Tibial artery (tissue), 4 donors: ENCODE measurements at regions not wholly inside any gene's neighbourhood (a gene's known extent, or its start where the extent isn't known, plus 50 kb on each side); places are given as distances from the start of the nearest gene placed in this dataset.

Experiments used
- DNase-seq, 2 donors: peaks; one replicate each; pipeline ENCODE4 v3.0.0-alpha.2; 2019
- H3K27ac ChIP-seq, 2 donors: fragments of 200-600 bp; sonication (generic) in 1 of 2; 1 replicate in 1 of 2; 2 replicates in 1 of 2; pipeline ENCODE4 v1.5.1; 2018 to 2019; ENCODE audit warnings: mild to moderate bottlenecking in 1 of 2
- H3K27me3 ChIP-seq, 2 donors: fragments of 200-600 bp; sonication (generic) in 1 of 2; one replicate each; pipeline versions ENCODE4 v1.5.1 to v1.6.0; 2016 to 2019
- H3K36me3 ChIP-seq, 3 donors: fragments of 200-600 bp; sonication (generic) in 2 of 3; one replicate each; pipeline ENCODE4 v1.5.1; 2016 to 2019; ENCODE audit warnings: mild to moderate bottlenecking in 2 of 3
- H3K4me1 ChIP-seq, 4 donors: fragments of 200-600 bp; sonication (generic) in 2 of 4; 1 replicate in 3 of 4; 2 replicates in 1 of 4; pipeline ENCODE4 v1.5.1; 2016 to 2019
- H3K4me3 ChIP-seq, 2 donors: fragments of 200-600 bp; sonication (generic) in 1 of 2; 1 replicate in 1 of 2; 2 replicates in 1 of 2; pipeline ENCODE4 v1.5.1; 2018 to 2019; ENCODE audit warnings: mild to moderate bottlenecking in 2 of 2
- H3K9me3 ChIP-seq, 3 donors: fragments of 200-600 bp; sonication (generic) in 1 of 3; one replicate each; pipeline ENCODE4 v1.5.1; 2016 to 2019
- intact Hi-C: fragments of 100-400 bp; cut with DNase I; formaldehyde crosslinking; loops from one replicate; pipeline ENCODE4 v1.15.0; 2023; ENCODE audit warnings: low total_unique reads
- TF ChIP-seq, protein P1 (sequence below), 2 experiments: fragments of 200-600 bp in 1 of 2; fragments of 450-650 bp in 1 of 2; IDR thresholded peaks; one replicate each; pipeline ENCODE4 v1.5.1; 2017 to 2019; ENCODE audit warnings: antibody characterized with exemption in 2 of 2, mild to moderate bottlenecking in 1 of 2, moderate library complexity in 1 of 2

- Histone ChIP-seq H3K4me1 (no peaks in the 10 kb centered on the region), H3K27me3 (no peaks in the 10 kb centered on the region), H3K9me3 (peaks cover 3 to 7% (median 4%) of the 10 kb centered on the region in 3 donors), H3K4me3 (no peak overlapping the region), H3K27ac (no peak overlapping the region), H3K36me3 (no peaks in the 10 kb centered on the region)
- TF ChIP-seq, protein P1, sequence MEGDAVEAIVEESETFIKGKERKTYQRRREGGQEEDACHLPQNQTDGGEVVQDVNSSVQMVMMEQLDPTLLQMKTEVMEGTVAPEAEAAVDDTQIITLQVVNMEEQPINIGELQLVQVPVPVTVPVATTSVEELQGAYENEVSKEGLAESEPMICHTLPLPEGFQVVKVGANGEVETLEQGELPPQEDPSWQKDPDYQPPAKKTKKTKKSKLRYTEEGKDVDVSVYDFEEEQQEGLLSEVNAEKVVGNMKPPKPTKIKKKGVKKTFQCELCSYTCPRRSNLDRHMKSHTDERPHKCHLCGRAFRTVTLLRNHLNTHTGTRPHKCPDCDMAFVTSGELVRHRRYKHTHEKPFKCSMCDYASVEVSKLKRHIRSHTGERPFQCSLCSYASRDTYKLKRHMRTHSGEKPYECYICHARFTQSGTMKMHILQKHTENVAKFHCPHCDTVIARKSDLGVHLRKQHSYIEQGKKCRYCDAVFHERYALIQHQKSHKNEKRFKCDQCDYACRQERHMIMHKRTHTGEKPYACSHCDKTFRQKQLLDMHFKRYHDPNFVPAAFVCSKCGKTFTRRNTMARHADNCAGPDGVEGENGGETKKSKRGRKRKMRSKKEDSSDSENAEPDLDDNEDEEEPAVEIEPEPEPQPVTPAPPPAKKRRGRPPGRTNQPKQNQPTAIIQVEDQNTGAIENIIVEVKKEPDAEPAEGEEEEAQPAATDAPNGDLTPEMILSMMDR (IDR thresholded peaks at IDR 0.05): no peak
- intact Hi-C loops: no loop called here
- no peak for DNase-seq
Measured at GRCh38 chr1:163863731-163864130, 542.0 kb downstream of the NUF2 start.

DNA sequence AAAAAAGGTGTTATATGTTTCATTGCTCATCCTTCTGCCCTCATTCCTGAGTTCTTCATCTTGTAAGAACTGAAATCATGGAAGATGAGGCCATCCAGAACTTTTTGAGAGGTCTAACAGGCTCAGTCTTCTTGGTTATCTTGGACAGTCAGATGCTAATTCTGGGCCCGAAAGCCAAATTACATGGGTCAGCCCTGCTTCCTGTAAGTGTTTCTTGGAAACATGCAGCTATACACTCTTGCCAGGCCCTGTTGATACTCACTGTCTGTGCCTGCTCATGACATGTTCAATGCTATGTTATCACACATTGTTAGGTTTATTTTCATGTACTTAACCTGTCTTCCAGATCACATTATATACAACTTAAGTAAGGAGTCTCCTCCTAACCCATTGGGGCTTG is 542.5 kb downstream of the NUF2 start:
- intact Hi-C loops: no loop called here

DNA sequence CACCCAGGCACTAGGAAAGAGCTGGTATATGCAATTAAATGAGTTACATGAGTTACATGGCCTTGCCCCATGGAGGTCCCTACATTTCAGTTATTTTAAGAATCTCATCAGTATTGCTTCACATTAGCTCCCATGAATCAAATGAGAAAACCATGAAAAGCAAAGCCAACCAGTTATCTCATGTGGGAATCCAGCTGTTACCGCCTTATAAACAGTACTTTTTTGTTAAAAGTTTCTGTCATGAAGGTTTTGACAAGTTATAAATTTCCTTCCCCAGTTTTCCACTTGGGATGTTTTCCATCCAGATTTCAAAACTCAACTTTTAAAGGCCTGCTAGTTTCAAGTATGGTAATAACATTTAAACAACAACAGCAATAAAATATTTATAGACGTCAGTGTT is 544.8 kb downstream of the NUF2 start:
- intact Hi-C loops: no loop called here
- Histone ChIP-seq H3K27ac (no peak overlapping the region), H3K27me3 (no peaks in the 10 kb centered on the region), H3K36me3 (no peaks in the 10 kb centered on the region), H3K4me1 (no peaks in the 10 kb centered on the region), H3K4me3 (no peak overlapping the region), H3K9me3 (peaks cover 3 to 9% (median 4%) of the 10 kb centered on the region in 3 donors)
- DNase-seq: no peak
- TF ChIP-seq, protein P1 (IDR thresholded peaks at IDR 0.05): no peak

More for the DNA sequence above, 542.5 kb downstream of the NUF2 start:
- Histone ChIP-seq H3K27me3 (no peaks in the 10 kb centered on the region), H3K27ac (no peak overlapping the region), H3K9me3 (peaks cover 3 to 9% (median 4%) of the 10 kb centered on the region in 3 donors), H3K4me3 (no peak overlapping the region), H3K36me3 (no peaks in the 10 kb centered on the region), H3K4me1 (no peaks in the 10 kb centered on the region)
- TF ChIP-seq, protein P1 (IDR thresholded peaks at IDR 0.05): no peak
- DNase-seq: no peak

GRCh38 chr1:163870666-163871065 is 548.9 kb downstream of the NUF2 start:
- TF ChIP-seq, protein P1 (IDR thresholded peaks at IDR 0.05): no peak
- intact Hi-C loops: no loop called here
- no peak for DNase-seq
- H3K9me3 ChIP-seq: peaks cover 3 to 9% (median 4%) of the 10 kb centered on the region in 3 donors
- H3K4me3 ChIP-seq: no peak overlapping the region
- no peaks in the 10 kb centered on the region for H3K4me1 ChIP-seq
- H3K36me3 ChIP-seq: no peaks in the 10 kb centered on the region
- no peak overlapping the region for H3K27ac ChIP-seq
- H3K27me3 ChIP-seq: no peaks in the 10 kb centered on the region

GRCh38 chr1:163872067-163872466 is 550.3 kb downstream of the NUF2 start:
- Histone ChIP-seq H3K27ac (no peak overlapping the region), H3K27me3 (no peaks in the 10 kb centered on the region), H3K4me3 (no peak overlapping the region), H3K9me3 (peaks cover 3 to 9% (median 4%) of the 10 kb centered on the region in 3 donors), H3K36me3 (no peaks in the 10 kb centered on the region), H3K4me1 (no peaks in the 10 kb centered on the region)
- no peak for DNase-seq
- intact Hi-C loops: no loop called here
- TF ChIP-seq, protein P1 (IDR thresholded peaks at IDR 0.05): no peak

- H3K9me3 ChIP-seq: no peaks in the 10 kb centered on the region
- TF ChIP-seq, protein P1 (IDR thresholded peaks at IDR 0.05): no peak
- DNase-seq: no peak
- no peak overlapping the region for H3K27ac ChIP-seq
- no peaks in the 10 kb centered on the region for H3K27me3 ChIP-seq
- no peaks in the 10 kb centered on the region for H3K4me1 ChIP-seq
- no peaks in the 10 kb centered on the region for H3K36me3 ChIP-seq
- intact Hi-C loops: no loop called here
- H3K4me3 ChIP-seq: no peak overlapping the region
Measured at GRCh38 chr1:163874070-163874469, 552.3 kb downstream of the NUF2 start.
